Panc1 (cell line): ENCODE measurements at regions not wholly inside any gene's neighbourhood (a gene's known extent, or its start where the extent isn't known, plus 50 kb on each side); places are given as distances from the start of the nearest gene placed in this dataset.

Source experiments
- ATAC-seq: fragments of 200-7000 bp; cut with Tn5 transposase; 2 replicates; pipeline ENCODE4 v1.9.1; 2020; ENCODE audit warnings: mild to moderate bottlenecking, moderate library complexity
- BruUV-seq: library from RNA; stranded (reverse); fragments of 400-500 nt; replicated peaks from 2 replicates; lab custom pipeline; 2021; lab: Mats Ljungman, UMichigan
- CTCF ChIA-PET: fragments of 300-600 bp; sonication (Branson Sonifier 250); formaldehyde crosslinking; loops from one replicate; lab custom pipeline; 2022; ENCODE audit warnings: antibody characterized with exemption; lab: Charles Lee
- POLR2A ChIA-PET: fragments of 300-600 bp; sonication (Branson Sonifier 250); formaldehyde crosslinking; loops from one replicate; lab custom pipeline; 2022; ENCODE audit warnings: antibody characterized with exemption; lab: Charles Lee
- DNase-seq: peaks from one replicate; pipeline ENCODE4 v3.0.0-alpha.2; 2010; ENCODE audit warnings: low read depth, low spot score
- H3K27ac ChIP-seq: 2 replicates; pipeline ENCODE4 v1.5.1; 2011; ENCODE audit warnings: mild to moderate bottlenecking, low read length, inconsistent platforms
- H3K27me3 ChIP-seq: fragments of 200-500 bp; sonication (Bioruptor generic); 2 replicates; pipeline ENCODE4 v1.6.0; 2014; ENCODE audit warnings: low read length, inconsistent platforms; ENCODE audit not compliant: control insufficient read depth, insufficient read depth
- H3K36me3 ChIP-seq: fragments of 200-500 bp; sonication (Bioruptor generic); 2 replicates; pipeline ENCODE4 v1.5.1; 2014; ENCODE audit warnings: inconsistent platforms, mild to moderate bottlenecking, low read length, moderate library complexity; ENCODE audit not compliant: control insufficient read depth, insufficient read depth
- H3K4me1 ChIP-seq: 2 replicates; pipeline ENCODE4 v1.5.1; 2011; ENCODE audit warnings: inconsistent platforms, mild to moderate bottlenecking, low read length, moderate library complexity; ENCODE audit not compliant: control insufficient read depth, insufficient read depth
- H3K4me3 ChIP-seq, 2 experiments: 2 replicates each; pipeline ENCODE4 v1.5.1; 2011 to 2012; ENCODE audit warnings: low read depth in 2 of 2, low read length in 2 of 2, mild to moderate bottlenecking in 2 of 2, inconsistent platforms in 1 of 2, moderate library complexity in 1 of 2
- H3K9me3 ChIP-seq: fragments of 200-500 bp; sonication (Bioruptor generic); 2 replicates; pipeline ENCODE4 v1.5.1; 2014; ENCODE audit warnings: low read depth, mild to moderate bottlenecking, inconsistent platforms, low read length, moderate library complexity; ENCODE audit not compliant: control insufficient read depth, insufficient read depth
- POLR2AphosphoS5 ChIP-seq: IDR thresholded peaks from 2 replicates; pipeline ENCODE4 v1.6.1; 2012; ENCODE audit warnings: mild to moderate bottlenecking, low read depth, low read length, moderate library complexity
- SIN3A ChIP-seq: IDR thresholded peaks from 2 replicates; pipeline ENCODE4 v1.6.1; 2012; ENCODE audit warnings: low read depth, mild to moderate bottlenecking, low read length, moderate library complexity, borderline replicate concordance; ENCODE audit not compliant: insufficient read depth
- TCF7L2 ChIP-seq: IDR thresholded peaks from 2 replicates; pipeline ENCODE4 v1.6.1; 2011; ENCODE audit warnings: mild to moderate bottlenecking, low read depth, low read length, inconsistent platforms
- in situ Hi-C: cut with HindIII; loops from 2 replicates; pipeline ENCODE4 v1.10.0; 2016; ENCODE audit warnings: low sequenced_read_pairs, low pct_unique_long_range_greater_than_20kb
- intact Hi-C: fragments of 100-400 bp; cut with micrococcal nuclease; formaldehyde crosslinking; loops from one replicate; pipeline ENCODE4 v1.10.0; 2022; ENCODE audit not compliant: unreplicated experiment
- TF ChIP-seq, protein P1 (sequence below): fragments of 450-650 bp; IDR thresholded peaks from 2 replicates; pipeline ENCODE4 v1.5.1; 2017; ENCODE audit warnings: mild to moderate bottlenecking
- TF ChIP-seq, protein P2 (sequence below), 2 experiments: IDR thresholded peaks; 2 replicates each; pipeline ENCODE4 v1.6.1; 2011 to 2012; ENCODE audit warnings: low read depth in 2 of 2, control low read depth in 1 of 2, low read length in 1 of 2, mild to moderate bottlenecking in 1 of 2, moderate library complexity in 1 of 2; ENCODE audit not compliant: insufficient read depth in 1 of 2

DNA sequence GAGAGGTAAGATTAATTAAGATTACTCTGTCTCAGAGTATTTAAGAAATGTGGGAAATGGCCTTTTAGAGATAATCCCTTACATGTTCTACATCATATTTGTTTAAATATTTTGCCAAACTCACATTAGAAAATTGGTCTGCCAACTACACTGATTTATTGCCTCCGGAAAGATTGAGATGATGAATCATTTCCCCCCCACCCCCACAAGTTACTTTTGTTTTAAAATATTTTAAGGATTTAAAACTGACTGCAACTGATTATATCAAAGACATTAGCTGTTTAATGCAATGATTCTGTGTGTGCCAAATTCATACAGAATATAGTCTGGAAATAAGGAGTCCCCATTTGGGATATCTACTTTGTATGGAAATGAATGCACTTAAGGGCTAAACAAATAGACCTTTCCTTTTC is 674.4 kb downstream of the PRR16 start:
- ChIA-PET CTCF (no interaction called here), POLR2A (no interaction called here)
- Histone ChIP-seq H3K27ac (no peak overlapping the region), H3K27me3 (no peaks in the 10 kb centered on the region), H3K9me3 (no peaks in the 10 kb centered on the region), H3K36me3 (no peaks in the 10 kb centered on the region), H3K4me3 (no peak overlapping the region), H3K4me1 (no peaks in the 10 kb centered on the region)
- ATAC-seq (no peak), DNase-seq (no peak)
- TF ChIP-seq POLR2AphosphoS5, result no peak
- TF ChIP-seq SIN3A, result no peak
- no peak for TF ChIP-seq TCF7L2
- TF ChIP-seq, protein P1, sequence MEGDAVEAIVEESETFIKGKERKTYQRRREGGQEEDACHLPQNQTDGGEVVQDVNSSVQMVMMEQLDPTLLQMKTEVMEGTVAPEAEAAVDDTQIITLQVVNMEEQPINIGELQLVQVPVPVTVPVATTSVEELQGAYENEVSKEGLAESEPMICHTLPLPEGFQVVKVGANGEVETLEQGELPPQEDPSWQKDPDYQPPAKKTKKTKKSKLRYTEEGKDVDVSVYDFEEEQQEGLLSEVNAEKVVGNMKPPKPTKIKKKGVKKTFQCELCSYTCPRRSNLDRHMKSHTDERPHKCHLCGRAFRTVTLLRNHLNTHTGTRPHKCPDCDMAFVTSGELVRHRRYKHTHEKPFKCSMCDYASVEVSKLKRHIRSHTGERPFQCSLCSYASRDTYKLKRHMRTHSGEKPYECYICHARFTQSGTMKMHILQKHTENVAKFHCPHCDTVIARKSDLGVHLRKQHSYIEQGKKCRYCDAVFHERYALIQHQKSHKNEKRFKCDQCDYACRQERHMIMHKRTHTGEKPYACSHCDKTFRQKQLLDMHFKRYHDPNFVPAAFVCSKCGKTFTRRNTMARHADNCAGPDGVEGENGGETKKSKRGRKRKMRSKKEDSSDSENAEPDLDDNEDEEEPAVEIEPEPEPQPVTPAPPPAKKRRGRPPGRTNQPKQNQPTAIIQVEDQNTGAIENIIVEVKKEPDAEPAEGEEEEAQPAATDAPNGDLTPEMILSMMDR, result no peak
- TF ChIP-seq, protein P2, sequence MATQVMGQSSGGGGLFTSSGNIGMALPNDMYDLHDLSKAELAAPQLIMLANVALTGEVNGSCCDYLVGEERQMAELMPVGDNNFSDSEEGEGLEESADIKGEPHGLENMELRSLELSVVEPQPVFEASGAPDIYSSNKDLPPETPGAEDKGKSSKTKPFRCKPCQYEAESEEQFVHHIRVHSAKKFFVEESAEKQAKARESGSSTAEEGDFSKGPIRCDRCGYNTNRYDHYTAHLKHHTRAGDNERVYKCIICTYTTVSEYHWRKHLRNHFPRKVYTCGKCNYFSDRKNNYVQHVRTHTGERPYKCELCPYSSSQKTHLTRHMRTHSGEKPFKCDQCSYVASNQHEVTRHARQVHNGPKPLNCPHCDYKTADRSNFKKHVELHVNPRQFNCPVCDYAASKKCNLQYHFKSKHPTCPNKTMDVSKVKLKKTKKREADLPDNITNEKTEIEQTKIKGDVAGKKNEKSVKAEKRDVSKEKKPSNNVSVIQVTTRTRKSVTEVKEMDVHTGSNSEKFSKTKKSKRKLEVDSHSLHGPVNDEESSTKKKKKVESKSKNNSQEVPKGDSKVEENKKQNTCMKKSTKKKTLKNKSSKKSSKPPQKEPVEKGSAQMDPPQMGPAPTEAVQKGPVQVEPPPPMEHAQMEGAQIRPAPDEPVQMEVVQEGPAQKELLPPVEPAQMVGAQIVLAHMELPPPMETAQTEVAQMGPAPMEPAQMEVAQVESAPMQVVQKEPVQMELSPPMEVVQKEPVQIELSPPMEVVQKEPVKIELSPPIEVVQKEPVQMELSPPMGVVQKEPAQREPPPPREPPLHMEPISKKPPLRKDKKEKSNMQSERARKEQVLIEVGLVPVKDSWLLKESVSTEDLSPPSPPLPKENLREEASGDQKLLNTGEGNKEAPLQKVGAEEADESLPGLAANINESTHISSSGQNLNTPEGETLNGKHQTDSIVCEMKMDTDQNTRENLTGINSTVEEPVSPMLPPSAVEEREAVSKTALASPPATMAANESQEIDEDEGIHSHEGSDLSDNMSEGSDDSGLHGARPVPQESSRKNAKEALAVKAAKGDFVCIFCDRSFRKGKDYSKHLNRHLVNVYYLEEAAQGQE (IDR thresholded peaks at IDR 0.05; ENCODE audit: insufficient read depth in 1 of 2, low read depth in 2 of 2, low read length in 1 of 2), result no peak
- intact Hi-C loops, result no loop called here
- in situ Hi-C loops, result no loop called here
- BruUV-seq, result no TSS peak

DNA sequence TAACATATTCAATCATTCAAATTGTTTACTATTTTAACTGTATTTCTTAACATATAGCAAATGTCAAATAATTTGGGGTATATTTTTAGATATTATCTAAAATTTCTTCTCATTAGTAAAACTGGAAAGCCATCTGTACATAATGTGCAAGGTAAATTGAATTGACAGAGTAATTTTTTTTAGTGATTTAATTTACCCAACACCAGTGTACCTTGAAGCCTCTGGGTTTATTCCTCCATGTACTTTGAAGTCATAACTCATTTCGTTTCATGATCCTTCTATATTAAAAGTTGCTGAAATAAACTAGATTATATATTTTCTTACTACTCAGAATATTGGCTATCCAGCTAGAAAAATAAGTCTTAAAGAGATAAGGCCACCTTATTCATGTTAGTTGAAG is 674.9 kb downstream of the PRR16 start:
- intact Hi-C loops (no loop called here), in situ Hi-C loops (no loop called here)
- BruUV-seq, result no TSS peak
- Histone ChIP-seq H3K9me3 (no peaks in the 10 kb centered on the region), H3K4me1 (no peaks in the 10 kb centered on the region), H3K27me3 (no peaks in the 10 kb centered on the region), H3K27ac (no peak overlapping the region), H3K36me3 (no peaks in the 10 kb centered on the region), H3K4me3 (no peak overlapping the region)
- CTCF ChIA-PET, result no interaction called here
- no peak for TF ChIP-seq POLR2AphosphoS5
- TF ChIP-seq, protein P2 (IDR thresholded peaks at IDR 0.05; ENCODE audit: insufficient read depth in 1 of 2, low read depth in 2 of 2, low read length in 1 of 2), result no peak
- no peak for TF ChIP-seq SIN3A
- TF ChIP-seq TCF7L2, result no peak
- TF ChIP-seq, protein P1, result no peak
- DNase-seq (no peak), ATAC-seq (no peak)
- POLR2A ChIA-PET, result no interaction called here
